Choroid plexus epithelial cell (primary cell): ENCODE measurements at regions not wholly inside any gene's neighbourhood (a gene's known extent, or its start where the extent isn't known, plus 50 kb on each side); places are given as distances from the start of the nearest gene placed in this dataset.

ENCODE experiments used
- DNase-seq: peaks from one replicate; pipeline ENCODE4 v3.0.0-alpha.2; 2010; ENCODE audit warnings: low read depth
- H3K4me3 ChIP-seq: 2 replicates; pipeline ENCODE4 v1.5.1; 2011; ENCODE audit warnings: low read depth, mild to moderate bottlenecking, control low read depth, low read length, moderate library complexity
- TF ChIP-seq, protein P1 (sequence below): conservative IDR thresholded peaks from 2 replicates; pipeline ENCODE4 v1.5.1; 2011; ENCODE audit warnings: low read depth, mild to moderate bottlenecking, control low read depth, inconsistent platforms, low read length, moderate library complexity

DNA sequence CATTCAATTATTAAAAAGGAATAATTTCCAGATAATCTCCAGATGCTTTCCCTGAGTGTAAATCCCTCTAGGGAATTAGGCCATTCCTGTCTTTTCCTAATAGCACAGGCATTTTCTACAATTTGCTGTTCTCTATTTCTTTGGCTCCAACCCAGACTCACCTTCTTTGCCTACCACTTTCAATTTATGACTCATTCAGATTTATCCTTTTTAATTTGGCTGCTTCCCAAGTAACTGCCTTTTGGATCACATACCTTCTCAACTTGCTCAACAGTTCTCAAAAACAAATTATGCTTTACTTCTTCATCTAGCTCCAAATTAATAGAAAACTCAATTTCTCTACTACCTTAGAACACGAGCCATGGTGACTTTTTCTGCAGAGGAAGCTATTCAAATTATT lies 1166.3 kb upstream of the PCDH7 start:
- peak; percentile 8 for DNase-seq
- TF ChIP-seq, protein P1, sequence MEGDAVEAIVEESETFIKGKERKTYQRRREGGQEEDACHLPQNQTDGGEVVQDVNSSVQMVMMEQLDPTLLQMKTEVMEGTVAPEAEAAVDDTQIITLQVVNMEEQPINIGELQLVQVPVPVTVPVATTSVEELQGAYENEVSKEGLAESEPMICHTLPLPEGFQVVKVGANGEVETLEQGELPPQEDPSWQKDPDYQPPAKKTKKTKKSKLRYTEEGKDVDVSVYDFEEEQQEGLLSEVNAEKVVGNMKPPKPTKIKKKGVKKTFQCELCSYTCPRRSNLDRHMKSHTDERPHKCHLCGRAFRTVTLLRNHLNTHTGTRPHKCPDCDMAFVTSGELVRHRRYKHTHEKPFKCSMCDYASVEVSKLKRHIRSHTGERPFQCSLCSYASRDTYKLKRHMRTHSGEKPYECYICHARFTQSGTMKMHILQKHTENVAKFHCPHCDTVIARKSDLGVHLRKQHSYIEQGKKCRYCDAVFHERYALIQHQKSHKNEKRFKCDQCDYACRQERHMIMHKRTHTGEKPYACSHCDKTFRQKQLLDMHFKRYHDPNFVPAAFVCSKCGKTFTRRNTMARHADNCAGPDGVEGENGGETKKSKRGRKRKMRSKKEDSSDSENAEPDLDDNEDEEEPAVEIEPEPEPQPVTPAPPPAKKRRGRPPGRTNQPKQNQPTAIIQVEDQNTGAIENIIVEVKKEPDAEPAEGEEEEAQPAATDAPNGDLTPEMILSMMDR = no peak
- no peak overlapping the region for H3K4me3 ChIP-seq

DNA sequence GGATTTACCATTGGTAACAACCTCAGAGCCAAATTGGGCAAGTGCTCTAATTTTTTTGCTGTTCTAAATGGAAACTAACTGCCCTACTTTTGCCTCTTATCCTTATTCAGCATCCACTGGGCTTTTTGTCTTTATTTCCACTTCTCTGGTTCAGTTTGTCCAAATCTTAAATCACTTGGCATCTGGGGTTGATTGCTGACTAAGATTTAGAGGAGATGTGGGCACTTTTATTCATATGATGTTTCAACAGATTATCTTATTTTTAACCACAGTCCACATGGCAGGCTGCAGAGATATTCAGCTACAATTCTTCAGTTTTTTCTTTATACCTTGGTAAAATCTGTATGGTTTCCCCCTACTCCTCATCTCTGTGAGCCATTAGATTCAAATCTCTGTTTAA lies 1161.4 kb upstream of the PCDH7 start:
- TF ChIP-seq, protein P1 = no peak
- no peak overlapping the region for H3K4me3 ChIP-seq
- no peak for DNase-seq

DNA sequence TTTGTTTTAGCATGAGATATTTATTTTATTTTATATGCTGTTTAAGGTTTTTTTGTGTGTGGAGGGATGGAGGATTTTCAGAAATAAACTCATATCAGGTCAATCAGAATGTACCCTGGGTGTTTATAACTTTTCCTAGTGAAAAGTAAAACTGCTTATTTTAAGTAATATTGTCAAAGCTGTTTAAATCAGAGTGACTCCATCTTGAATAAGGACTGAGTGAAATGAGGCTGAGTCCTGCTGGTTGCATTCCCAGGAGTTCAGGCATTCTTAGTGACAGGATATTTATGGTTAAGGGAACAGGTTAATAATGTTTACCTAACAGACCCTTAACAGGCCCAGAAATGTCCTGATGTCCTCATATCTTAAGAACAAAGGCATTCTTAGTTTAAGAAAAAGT lies 1160.9 kb upstream of the PCDH7 start:
- TF ChIP-seq, protein P1 = no peak
- no peak for DNase-seq
- H3K4me3 ChIP-seq = no peak overlapping the region

DNA sequence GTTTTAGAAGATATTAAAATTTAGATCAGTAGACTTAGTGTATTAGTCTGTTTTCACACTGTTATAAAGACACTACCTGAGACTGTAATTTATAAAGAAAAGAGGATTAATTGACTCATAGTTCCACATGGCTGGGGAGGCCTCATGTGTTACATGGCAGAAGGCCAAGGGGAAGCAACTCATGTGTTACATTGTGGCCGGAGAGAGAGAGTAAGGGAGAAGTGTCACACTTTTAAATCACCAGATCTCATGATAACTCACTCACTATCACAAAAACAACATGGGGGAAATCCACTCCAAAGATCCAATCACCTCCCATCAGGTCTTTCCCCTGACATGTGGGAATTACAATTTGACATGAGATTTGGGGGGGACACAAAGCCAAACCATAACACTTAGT lies 1159.7 kb upstream of the PCDH7 start:
- H3K4me3 ChIP-seq = no peak overlapping the region
- TF ChIP-seq, protein P1 = no peak
- DNase-seq = no peak

DNA sequence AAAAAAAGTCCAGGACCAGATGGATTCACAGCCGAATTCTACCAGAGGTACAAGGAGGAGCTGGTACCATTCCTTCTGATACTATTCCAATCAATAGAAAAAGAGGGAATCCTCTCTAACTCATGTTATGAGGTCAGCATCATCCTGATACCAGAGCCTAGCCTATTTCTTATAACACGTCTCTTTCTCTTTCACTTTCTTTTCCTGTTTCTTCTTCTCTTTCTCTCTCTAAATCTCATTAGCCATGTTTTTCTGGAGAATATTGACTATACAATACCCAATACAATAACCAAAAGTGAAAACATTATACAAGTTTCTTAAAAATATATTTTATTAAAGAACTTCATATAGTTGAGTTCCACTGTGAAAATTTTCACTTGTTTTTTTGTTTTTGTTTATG lies 1154.9 kb upstream of the PCDH7 start:
- TF ChIP-seq, protein P1 = no peak
- no peak overlapping the region for H3K4me3 ChIP-seq
- no peak for DNase-seq

DNA sequence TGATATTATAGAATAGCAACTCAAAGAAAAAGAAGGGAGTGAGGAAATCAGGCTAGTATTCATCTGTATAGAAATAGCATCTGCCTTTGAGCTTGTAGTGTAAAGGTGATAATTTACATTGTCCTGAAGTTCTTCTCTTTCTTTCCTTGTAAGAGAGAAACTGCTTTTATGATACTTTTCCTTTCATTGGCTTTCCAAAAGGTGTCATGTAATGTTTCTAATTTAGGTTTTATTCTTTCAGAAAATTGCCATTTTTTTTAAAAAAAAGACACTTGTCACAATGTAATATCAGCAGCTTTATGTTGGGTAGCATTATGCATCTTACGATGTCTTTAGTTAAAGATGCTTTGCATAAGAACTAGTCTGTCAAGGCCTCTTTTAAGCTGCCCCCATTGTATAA lies 1153.8 kb upstream of the PCDH7 start:
- TF ChIP-seq, protein P1 = no peak
- DNase-seq = no peak
- H3K4me3 ChIP-seq = no peak overlapping the region

DNA sequence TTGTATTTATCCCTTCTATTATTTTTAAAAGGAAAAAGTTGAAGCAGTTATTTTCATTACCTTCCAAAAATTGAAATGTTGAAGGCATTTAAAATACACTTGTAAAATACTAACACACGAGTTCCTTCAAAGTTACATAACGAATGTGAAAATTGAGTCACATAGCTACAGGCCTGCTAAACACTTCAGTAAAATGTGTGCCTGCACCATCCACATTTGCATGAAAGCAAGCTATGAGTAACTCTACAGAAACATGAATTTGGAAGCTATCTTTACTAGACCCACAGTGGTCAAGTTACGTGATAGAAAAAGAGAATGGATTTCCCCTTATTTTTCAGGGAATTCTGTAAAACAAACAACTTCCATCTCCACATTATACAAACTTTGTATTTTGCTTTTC lies 1148.8 kb upstream of the PCDH7 start:
- H3K4me3 ChIP-seq = no peak overlapping the region
- no peak for DNase-seq
- TF ChIP-seq, protein P1 = no peak
